ENCODE measurements at regions not wholly inside any gene's neighbourhood (a gene's known extent, or its start where the extent isn't known, plus 50 kb on each side); places are given as distances from the start of the nearest gene placed in this dataset.

DNA sequence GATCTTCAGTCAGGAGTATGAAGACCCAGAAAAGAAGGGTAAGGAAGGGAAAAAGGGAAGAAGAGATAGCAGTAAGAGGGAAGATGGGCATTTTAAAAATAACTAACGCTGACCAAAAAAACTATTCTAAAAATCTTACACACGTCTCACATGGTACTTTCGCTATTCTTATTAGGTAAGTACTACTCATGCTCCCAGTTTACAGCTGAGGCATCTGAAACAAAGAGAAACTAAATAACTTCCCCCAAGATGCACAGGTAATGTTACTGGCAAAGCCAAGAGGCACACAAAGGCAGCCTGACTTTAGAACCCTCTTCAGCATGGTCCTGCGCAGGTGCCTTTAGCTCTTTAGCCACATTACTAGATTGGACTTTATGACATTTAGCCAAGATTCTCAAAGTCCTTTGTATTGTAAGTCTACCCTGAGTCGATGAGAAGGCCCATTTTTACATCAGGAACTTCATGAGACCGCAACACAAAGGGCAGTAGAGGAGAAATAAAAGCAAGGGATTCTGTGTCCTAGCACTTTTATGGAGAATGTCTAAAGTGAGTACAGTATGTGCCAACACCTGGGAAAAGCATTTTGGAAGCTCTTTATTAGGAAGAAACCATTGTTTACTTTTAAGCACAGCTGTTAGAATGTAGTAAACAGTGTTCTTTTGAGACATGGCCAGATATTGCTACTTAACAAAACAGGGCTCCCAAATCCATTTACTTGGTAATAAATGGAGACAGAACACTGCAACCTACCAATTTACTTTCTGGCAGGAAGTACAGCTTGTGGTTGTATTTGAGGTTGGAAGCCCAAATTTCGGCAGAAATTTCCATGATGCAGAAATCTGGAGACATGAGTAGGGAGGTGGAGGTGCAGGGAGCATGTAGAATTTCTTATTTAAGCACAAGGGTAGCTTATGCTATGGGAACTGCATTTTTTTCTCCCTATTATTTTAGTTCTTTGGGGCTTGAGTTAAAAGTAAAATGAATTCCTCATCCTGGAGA is 250.7 kb downstream of the KCTD12 start:
- Histone ChIP-seq H3K18ac (ENCODE audit: extremely low read depth, low read length) (no peak overlapping the region), H4K91ac (replicated peaks; ENCODE audit: insufficient read length, low read length) (no peak overlapping the region), H3K36me3 (ENCODE audit: control insufficient read depth in 2 of 4, insufficient read depth in 4 of 4, low read length in 3 of 4) (no peaks in the 10 kb centered on the region), H3K4me3 (ENCODE audit: extremely low read depth in 1 of 4, insufficient read depth in 2 of 4, low read depth in 3 of 4, low read length in 4 of 4) (no peak overlapping the region), H3K56ac (replicated peaks; ENCODE audit: insufficient read length, low read depth, low read length) (no peak overlapping the region), H3K9me3 (ENCODE audit: insufficient read depth in 2 of 2, low read depth in 1 of 2, low read length in 1 of 2) (no peaks in the 10 kb centered on the region), H4K8ac (ENCODE audit: extremely low read depth, insufficient read depth, low read length) (no peak overlapping the region), H3K23ac (ENCODE audit: insufficient read length) (no peak overlapping the region), H2BK20ac (ENCODE audit: low read length) (no peak overlapping the region), H3K4ac (replicated peaks; ENCODE audit: insufficient read length, low read depth, low read length) (no peak overlapping the region), H3K27ac (ENCODE audit: low read depth, low read length) (no peak overlapping the region), H3K23me2 (ENCODE audit: low read depth, low read length) (no peaks in the 10 kb centered on the region), H3K4me2 (ENCODE audit: insufficient read depth in 1 of 2, low read depth in 2 of 2, low read length in 2 of 2) (no peak overlapping the region), H3K4me1 (replicated peaks in 1 of 4; ENCODE audit: control insufficient read depth in 3 of 4, insufficient read depth in 4 of 4, low read length in 3 of 4) (no peaks in the 10 kb centered on the region; a peak in 1 of 7 replicates), H2BK15ac (ENCODE audit: low read length) (no peak overlapping the region), H3K79me2 (ENCODE audit: control insufficient read depth in 1 of 2, insufficient read depth in 2 of 2, low read length in 2 of 2) (no peaks in the 10 kb centered on the region), H4K20me1 (replicated peaks in 1 of 2; ENCODE audit: control insufficient read depth in 1 of 2, insufficient read depth in 2 of 2, low read length in 2 of 2) (no peaks in the 10 kb centered on the region), H2AK5ac (ENCODE audit: low read depth, low read length) (no peak overlapping the region), H2AFZ (ENCODE audit: low read length) (no peak overlapping the region), H3K9ac (replicated peaks in 1 of 4; ENCODE audit: extremely low read depth in 1 of 4, low read depth in 3 of 4, low read length in 3 of 4) (peak overlapping the region in 1 of 4 experiments; percentile 49; a peak in 1 of 7 replicates), H3K14ac (ENCODE audit: insufficient read length) (no peak overlapping the region), H4K5ac (ENCODE audit: insufficient read length, low read depth, low read length) (no peak overlapping the region), H3K79me1 (ENCODE audit: low read depth, low read length) (no peaks in the 10 kb centered on the region), H2BK12ac (ENCODE audit: low read depth, low read length) (no peak overlapping the region), H2BK120ac (replicated peaks; ENCODE audit: low read depth, low read length) (no peak overlapping the region), H3K27me3 (replicated peaks in 1 of 4; ENCODE audit: control insufficient read depth in 3 of 4, extremely low read depth in 1 of 4, insufficient read depth in 3 of 4, low read length in 3 of 4) (no peaks in the 10 kb centered on the region), H2BK5ac (ENCODE audit: low read depth, low read length) (no peak overlapping the region)
- DNase-seq (ENCODE audit: low read depth in 1 of 2, low spot score in 2 of 2) (no peak), FAIRE-seq (no peak)
- POLR2A ChIA-PET (ENCODE audit: partially characterized antibody): no interaction called here
- WGBS, 2 experiments (ENCODE audit: extremely low coverage in 1 of 2, insufficient coverage in 1 of 2, insufficient read length in 1 of 2, insufficient replicate concordance in 2 of 2, low coverage in 1 of 2, low lambda C conversion rate in 2 of 2, missing lambda C conversion rate in 1 of 2): 87% methylated on average over 7 of the region's 7 CpGs; no CpG with 5 or more reads in 1 of the 2 experiments
- CTCF ChIA-PET (ENCODE audit: partially characterized antibody): interaction anchor here (1.1 to 3.6 kb wide), 2 partner anchors 10 to 83 kb away, joined by 3 to 10 read pairs; no protein-coding TSS in a partner anchor
- TF ChIP-seq RFX5 (IDR thresholded peaks at IDR 0.05; ENCODE audit: borderline replicate concordance, low read depth, low read length) (no peak), CHD1 (IDR thresholded peaks at IDR 0.05; ENCODE audit: low read depth, low read length) (no peak), PHF8 (conservative IDR thresholded peaks at IDR 0.05; ENCODE audit: low read depth, low read length) (no peak)

Measured in H1 (cell line).